Panc1 (cell line): ENCODE measurements at regions not wholly inside any gene's neighbourhood (a gene's known extent, or its start where the extent isn't known, plus 50 kb on each side); places are given as distances from the start of the nearest gene placed in this dataset.

Source experiments
- CTCF ChIP-seq: fragments of 450-650 bp; IDR thresholded peaks from 2 replicates; pipeline ENCODE4 v1.5.1; 2017; ENCODE audit warnings: mild to moderate bottlenecking
- POLR2AphosphoS5 ChIP-seq: IDR thresholded peaks from 2 replicates; pipeline ENCODE4 v1.6.1; 2012; ENCODE audit warnings: mild to moderate bottlenecking, low read depth, low read length, moderate library complexity
- TF ChIP-seq, protein P1 (sequence below), 2 experiments: IDR thresholded peaks; 2 replicates each; pipeline ENCODE4 v1.6.1; 2011 to 2012; ENCODE audit warnings: low read depth in 2 of 2, control low read depth in 1 of 2, low read length in 1 of 2, mild to moderate bottlenecking in 1 of 2, moderate library complexity in 1 of 2; ENCODE audit not compliant: insufficient read depth in 1 of 2

DNA sequence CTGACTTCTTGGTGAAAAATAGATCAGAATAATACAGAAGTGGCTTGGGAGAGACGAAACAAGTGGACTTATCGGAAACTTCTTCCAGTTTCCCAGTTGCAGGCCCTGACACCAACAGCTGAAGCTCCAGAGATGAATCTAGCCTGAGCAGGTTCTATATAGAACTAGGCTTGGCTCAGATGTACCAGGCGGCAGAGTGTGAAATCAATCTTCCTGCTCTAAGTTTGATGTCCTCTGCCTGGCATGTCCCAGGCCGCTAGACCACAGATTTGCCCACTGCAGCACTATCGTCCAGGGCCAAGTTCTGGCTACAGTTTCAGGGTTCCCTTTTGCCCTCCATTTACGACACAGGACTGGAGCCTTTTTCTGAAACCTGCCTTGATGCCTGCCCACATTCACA lies 91.3 kb upstream of the PLEKHA5 start:
- TF ChIP-seq CTCF (no peak), POLR2AphosphoS5 (no peak)
- TF ChIP-seq, protein P1, sequence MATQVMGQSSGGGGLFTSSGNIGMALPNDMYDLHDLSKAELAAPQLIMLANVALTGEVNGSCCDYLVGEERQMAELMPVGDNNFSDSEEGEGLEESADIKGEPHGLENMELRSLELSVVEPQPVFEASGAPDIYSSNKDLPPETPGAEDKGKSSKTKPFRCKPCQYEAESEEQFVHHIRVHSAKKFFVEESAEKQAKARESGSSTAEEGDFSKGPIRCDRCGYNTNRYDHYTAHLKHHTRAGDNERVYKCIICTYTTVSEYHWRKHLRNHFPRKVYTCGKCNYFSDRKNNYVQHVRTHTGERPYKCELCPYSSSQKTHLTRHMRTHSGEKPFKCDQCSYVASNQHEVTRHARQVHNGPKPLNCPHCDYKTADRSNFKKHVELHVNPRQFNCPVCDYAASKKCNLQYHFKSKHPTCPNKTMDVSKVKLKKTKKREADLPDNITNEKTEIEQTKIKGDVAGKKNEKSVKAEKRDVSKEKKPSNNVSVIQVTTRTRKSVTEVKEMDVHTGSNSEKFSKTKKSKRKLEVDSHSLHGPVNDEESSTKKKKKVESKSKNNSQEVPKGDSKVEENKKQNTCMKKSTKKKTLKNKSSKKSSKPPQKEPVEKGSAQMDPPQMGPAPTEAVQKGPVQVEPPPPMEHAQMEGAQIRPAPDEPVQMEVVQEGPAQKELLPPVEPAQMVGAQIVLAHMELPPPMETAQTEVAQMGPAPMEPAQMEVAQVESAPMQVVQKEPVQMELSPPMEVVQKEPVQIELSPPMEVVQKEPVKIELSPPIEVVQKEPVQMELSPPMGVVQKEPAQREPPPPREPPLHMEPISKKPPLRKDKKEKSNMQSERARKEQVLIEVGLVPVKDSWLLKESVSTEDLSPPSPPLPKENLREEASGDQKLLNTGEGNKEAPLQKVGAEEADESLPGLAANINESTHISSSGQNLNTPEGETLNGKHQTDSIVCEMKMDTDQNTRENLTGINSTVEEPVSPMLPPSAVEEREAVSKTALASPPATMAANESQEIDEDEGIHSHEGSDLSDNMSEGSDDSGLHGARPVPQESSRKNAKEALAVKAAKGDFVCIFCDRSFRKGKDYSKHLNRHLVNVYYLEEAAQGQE (IDR thresholded peaks at IDR 0.05; ENCODE audit: insufficient read depth in 1 of 2, low read depth in 2 of 2, low read length in 1 of 2) = no peak
